ENCODE measurements at regions not wholly inside any gene's neighbourhood (a gene's known extent, or its start where the extent isn't known, plus 50 kb on each side); places are given as distances from the start of the nearest gene placed in this dataset.

DNA sequence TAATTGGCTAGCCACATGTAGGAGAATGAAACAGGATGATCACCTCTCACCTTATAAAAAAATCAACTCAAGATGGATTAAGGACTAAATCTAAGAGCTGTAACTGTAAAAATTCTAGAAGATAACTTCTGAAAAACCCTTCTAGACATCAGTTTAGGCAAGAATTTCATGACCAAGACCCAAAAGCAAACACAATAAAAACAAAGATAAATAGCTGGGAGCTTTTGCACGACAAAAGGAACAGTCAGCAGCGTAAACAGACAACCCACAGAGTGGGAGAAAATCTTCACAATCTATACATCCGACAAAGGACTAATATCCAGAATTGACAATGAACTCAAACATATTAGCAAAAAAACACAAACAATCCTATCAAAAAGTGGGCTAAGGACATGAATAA is 316.3 kb downstream of the METTL4 start:
- Mint-ChIP-seq H3K36me3 (no peaks in the 10 kb centered on the region), H3K4me3 (no peak overlapping the region), H3K9me3 (no peaks in the 10 kb centered on the region), H3K4me1 (ENCODE audit: unreplicated experiment) (no peaks in the 10 kb centered on the region), H3K27me3 (no peaks in the 10 kb centered on the region), H3K27ac (no peak overlapping the region)
- TF ChIP-seq, protein P1, sequence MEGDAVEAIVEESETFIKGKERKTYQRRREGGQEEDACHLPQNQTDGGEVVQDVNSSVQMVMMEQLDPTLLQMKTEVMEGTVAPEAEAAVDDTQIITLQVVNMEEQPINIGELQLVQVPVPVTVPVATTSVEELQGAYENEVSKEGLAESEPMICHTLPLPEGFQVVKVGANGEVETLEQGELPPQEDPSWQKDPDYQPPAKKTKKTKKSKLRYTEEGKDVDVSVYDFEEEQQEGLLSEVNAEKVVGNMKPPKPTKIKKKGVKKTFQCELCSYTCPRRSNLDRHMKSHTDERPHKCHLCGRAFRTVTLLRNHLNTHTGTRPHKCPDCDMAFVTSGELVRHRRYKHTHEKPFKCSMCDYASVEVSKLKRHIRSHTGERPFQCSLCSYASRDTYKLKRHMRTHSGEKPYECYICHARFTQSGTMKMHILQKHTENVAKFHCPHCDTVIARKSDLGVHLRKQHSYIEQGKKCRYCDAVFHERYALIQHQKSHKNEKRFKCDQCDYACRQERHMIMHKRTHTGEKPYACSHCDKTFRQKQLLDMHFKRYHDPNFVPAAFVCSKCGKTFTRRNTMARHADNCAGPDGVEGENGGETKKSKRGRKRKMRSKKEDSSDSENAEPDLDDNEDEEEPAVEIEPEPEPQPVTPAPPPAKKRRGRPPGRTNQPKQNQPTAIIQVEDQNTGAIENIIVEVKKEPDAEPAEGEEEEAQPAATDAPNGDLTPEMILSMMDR (conservative IDR thresholded peaks at IDR 0.05): no peak
- no peak for DNase-seq (ENCODE audit: extremely low spot score, unreplicated experiment)

DNA sequence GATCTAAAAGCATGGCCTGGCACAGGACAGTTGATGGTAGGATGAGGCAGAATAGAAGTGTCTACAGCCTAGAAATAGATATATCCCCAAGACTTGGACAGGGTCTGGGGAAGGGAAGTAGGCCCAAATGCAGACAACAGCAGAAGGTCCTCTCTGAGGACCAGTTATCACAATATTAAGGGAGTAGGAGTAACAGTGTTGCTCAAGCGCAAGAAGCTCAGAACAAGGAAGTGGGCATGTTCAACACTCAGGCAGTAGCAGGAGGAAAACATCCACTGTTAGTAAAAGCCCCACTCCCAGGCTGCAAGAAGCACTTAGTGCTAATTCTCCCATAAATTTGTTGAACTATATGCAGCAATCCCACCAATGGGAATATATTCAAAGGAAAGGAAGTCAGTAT is 314.7 kb downstream of the METTL4 start:
- Mint-ChIP-seq H3K27me3 (no peaks in the 10 kb centered on the region), H3K27ac (no peak overlapping the region), H3K9me3 (no peaks in the 10 kb centered on the region), H3K4me3 (no peak overlapping the region), H3K4me1 (ENCODE audit: unreplicated experiment) (no peaks in the 10 kb centered on the region), H3K36me3 (no peaks in the 10 kb centered on the region)
- TF ChIP-seq, protein P1 (conservative IDR thresholded peaks at IDR 0.05): no peak
- DNase-seq (ENCODE audit: extremely low spot score, unreplicated experiment): no peak

DNA sequence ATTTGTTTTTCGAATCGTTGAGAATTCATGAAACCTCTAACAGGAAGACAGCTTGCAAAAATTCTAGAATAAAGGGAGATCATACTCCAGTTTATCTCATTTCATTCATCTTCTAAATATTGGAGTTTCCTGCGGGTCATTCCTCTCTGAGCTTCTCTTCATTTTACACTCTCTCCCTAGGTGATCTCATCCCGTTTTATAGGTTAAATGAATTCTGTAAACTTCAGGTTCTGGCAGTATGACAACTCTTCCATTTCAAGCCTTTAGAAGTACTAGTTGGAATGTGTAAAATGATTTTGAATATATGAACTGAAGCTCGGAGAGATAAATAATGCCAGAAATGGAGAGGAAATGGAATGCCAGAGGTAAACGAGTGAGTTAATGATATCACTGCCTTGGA is 312.4 kb downstream of the METTL4 start:
- Mint-ChIP-seq H3K4me3 (no peak overlapping the region), H3K9me3 (no peaks in the 10 kb centered on the region), H3K27ac (no peak overlapping the region), H3K36me3 (no peaks in the 10 kb centered on the region), H3K4me1 (ENCODE audit: unreplicated experiment) (no peaks in the 10 kb centered on the region), H3K27me3 (no peaks in the 10 kb centered on the region)
- TF ChIP-seq, protein P1 (conservative IDR thresholded peaks at IDR 0.05): no peak
- DNase-seq (ENCODE audit: extremely low spot score, unreplicated experiment): no peak

DNA sequence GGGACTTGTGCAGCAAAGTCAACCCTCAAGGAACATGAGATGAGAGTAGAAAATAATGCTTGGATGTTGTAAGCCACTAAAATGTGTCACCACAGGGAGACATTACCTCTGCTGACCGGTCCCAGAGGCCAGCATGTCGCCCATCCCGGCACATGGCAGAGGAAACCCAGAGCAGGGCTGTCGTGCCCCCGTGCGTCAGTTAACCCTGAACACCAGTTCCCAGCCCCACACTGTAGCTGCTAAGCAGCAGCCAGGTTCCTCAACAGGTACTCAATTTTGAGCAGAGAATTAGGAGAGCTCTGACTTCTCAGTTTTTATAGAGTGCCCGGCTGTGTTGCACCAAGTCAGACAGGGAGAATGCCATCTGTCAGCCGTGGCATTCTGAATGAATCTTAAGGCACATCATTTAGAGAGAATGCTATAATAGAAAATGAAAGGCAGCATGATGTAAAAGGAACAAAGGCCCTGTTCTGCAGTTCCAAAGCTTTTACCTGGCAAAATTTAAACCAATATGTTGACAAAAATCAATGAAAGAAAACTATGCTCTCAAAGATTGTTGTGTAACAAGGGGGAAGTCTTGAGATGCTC is 307.9 kb downstream of the METTL4 start:
- no peak for DNase-seq (ENCODE audit: extremely low spot score, unreplicated experiment)
- Mint-ChIP-seq H3K4me1 (ENCODE audit: unreplicated experiment) (no peaks in the 10 kb centered on the region), H3K36me3 (no peaks in the 10 kb centered on the region), H3K4me3 (no peak overlapping the region), H3K9me3 (no peaks in the 10 kb centered on the region), H3K27me3 (no peaks in the 10 kb centered on the region), H3K27ac (no peak overlapping the region)
- TF ChIP-seq, protein P1 (conservative IDR thresholded peaks at IDR 0.05): no peak

DNA sequence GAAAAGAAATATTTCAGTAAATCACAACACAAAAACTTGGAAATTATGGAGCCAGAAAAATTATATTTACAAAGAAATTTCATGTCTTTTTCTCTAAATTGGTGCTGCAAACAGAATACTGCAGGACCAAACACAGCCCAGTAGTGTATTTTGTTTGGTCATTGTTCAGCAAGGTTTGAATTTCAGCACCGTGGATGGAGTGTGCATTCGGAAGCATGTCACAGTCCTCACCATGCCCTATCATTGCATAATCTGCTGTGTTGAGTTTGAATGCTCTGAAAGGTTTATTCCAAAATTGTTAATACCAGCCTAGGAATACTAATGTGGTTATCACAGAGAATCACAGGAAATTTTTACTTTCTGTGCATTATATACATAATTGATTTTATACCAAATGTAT is 296.7 kb downstream of the METTL4 start:
- H3K4me3 Mint-ChIP-seq: no peak overlapping the region
- H3K27me3 Mint-ChIP-seq: no peaks in the 10 kb centered on the region
- TF ChIP-seq, protein P1 (conservative IDR thresholded peaks at IDR 0.05): no peak
- no peaks in the 10 kb centered on the region for H3K4me1 Mint-ChIP-seq (ENCODE audit: unreplicated experiment)
- H3K9me3 Mint-ChIP-seq: no peaks in the 10 kb centered on the region
- H3K27ac Mint-ChIP-seq: no peak overlapping the region
- DNase-seq (ENCODE audit: extremely low spot score, unreplicated experiment): no peak
- no peaks in the 10 kb centered on the region for H3K36me3 Mint-ChIP-seq

DNA sequence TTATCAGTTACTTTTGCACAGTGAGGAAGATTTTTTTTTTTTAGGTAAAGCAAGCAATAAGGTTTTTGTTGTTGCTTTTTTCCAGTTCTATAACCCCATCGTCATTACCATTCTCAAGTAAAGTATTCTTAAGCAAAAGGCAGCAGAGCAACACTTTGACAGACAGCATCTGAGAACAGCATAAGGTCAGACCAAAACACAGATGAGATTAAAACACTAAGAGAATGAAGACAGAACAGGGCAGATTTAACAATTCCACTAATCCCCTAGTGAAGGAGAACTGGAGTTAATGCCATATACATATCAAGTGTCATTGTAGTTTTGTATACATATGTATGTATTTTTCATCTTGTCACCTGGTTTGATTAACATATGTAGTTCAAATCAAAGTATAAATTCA is 290.2 kb downstream of the METTL4 start:
- Mint-ChIP-seq H3K27ac (no peak overlapping the region), H3K4me1 (ENCODE audit: unreplicated experiment) (no peaks in the 10 kb centered on the region), H3K27me3 (no peaks in the 10 kb centered on the region), H3K36me3 (no peaks in the 10 kb centered on the region), H3K9me3 (no peaks in the 10 kb centered on the region), H3K4me3 (no peak overlapping the region)
- TF ChIP-seq, protein P1 (conservative IDR thresholded peaks at IDR 0.05): no peak
- DNase-seq (ENCODE audit: extremely low spot score, unreplicated experiment): no peak
